NCI-H2107 treated with DMSO at 0.1 percent for 48 hours (cell line): ENCODE measurements at regions not wholly inside any gene's neighbourhood (a gene's known extent, or its start where the extent isn't known, plus 50 kb on each side); places are given as distances from the start of the nearest gene placed in this dataset.
"Not testable (repeated sequence)": the region's sequence is repeated elsewhere in the genome, so short reads cannot be mapped to it uniquely, and the experiment has no call there.

Source experiments
- DNase-seq: peaks from one replicate; lab custom pipeline; 2025; ENCODE audit not compliant: unreplicated experiment; lab: John Stamatoyannopoulos, UW

DNA sequence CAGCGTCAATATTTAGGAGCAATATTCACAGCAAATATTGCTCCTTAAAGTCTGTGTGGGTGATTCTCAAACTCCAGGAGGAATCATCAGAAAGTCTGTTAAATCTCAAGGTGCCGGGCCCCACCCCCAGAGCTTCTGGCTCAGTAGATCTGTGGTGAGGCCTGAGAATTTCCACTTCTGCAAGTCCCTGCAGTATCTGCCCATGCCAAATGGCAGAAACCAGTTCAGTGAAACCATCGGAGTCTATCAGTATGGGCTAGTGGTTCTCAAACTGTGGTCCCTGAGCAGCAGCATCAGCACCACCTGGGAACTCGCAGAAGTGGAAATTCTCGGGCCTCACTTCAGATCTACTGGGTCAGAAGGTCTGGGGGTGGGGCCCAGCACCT, 202.9 kb downstream of the SLC4A3 start:
- no peak for DNase-seq

DNA sequence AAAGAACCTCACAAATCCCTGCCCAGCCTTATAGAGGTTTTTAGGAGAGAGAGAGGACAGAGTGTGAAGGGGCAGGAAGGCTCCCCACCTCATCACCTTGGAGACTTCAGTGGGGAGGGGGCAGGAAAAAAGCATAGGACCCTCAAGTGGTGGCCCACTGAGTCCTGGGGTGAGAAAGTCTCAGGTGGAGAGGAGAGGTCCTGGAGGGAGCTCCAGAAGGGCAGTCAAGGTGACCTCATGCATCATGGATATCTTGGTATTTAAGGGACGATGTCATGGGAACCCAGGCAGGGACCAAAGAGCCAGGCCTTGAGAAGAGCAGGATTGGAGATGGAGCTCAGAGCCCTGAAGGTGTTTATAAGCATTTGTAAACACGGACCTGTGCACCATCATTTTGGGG, 204.5 kb downstream of the SLC4A3 start:
- DNase-seq, result no peak

DNA sequence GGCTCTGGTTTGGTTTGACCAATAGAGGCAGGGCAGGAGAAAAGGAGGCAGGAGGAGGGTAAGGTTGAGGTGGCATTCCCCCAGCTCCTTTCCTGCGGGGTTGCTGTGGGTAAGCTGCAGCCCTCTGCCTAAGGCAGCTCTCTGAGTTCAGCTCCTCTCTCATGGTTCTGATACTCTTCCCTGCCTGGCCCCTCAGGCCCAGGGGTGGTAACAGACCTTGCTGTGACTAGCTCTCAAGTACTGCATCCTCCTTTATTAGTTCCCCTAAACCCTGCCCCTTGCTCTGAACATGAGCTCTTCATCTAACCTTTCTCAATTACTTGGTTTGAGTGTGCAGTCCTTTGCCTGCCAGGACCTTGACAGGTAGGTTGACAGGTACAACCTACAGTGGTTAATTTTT, 205.5 kb downstream of the SLC4A3 start:
- no peak for DNase-seq

DNA sequence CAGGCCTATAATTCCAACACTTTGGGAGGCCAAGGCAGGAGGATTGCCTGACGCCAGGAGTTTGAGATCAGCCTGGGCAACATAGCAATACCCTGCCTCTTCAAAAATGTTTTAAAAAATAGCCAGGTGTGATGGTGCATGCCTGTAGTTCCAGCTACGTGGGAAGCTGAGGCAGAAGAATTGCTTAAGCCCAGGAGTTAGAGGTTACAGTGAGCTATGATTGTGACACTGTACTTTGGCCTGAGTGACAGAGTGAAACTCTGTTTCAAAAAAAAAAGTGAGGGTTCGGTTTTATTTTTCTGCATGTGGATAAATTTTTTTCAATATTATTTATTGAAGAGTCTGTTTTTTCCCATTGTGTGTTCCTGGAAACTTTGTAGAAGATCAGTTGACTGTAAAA, 208.1 kb downstream of the SLC4A3 start:
- DNase-seq, result no peak

DNA sequence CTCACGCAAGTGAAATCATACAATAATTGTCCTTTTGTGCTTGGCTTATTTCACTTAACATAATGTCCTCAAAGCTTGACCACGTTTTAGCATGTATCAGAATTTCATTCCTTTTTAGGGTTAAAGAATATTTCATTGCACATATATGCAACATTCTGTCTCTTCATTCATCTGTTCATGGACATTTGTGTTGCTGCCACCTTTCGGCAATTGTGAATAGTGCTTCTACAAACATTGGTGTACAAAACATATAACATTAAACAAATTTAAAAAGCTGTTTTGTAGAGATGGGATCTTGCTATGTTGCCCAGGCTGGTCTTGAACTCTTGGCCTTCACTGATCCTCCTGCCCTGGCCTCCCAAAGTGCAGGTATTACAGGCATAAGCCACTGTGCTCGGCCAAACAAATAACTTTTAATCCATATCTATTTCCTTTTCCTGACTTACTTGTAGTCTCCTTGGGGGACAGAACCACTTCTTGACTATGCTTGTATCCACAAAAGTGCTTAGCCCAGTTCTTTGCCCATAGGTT, 209.3 kb downstream of the SLC4A3 start:
- no peak for DNase-seq

DNA sequence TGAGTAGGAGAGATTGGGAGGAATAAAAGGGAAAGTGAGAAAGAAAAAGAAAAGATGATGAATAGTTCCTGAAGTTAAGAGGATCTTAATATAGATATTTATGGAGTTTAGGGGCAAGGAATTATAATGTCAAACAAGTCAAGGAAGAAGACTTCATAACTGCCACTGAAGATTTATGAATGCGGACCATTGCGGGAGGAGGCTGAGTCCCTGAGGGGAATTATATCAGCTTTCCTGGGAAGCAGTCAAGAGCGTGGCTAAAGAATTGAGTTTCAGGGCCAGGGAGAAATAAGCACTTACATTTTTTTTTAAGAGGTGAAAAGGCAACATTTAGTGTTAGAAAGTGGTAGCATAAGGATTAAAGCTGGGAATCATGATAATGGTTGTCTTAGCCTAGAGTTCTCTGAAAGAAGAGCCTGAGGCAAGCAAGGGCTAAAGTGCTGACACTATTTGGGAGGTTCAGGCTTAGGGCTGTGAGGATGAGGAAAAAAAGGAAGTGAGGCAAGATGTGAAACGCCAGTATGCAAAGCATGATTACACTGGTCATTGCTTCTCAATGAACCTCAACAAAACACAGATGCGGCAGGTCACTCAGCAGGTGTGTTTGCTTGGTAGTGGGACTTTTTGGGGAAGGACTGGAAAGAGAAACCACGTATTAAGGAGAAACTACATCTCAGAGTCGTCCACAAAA, 217.1 kb downstream of the SLC4A3 start:
- DNase-seq, result no peak

DNA sequence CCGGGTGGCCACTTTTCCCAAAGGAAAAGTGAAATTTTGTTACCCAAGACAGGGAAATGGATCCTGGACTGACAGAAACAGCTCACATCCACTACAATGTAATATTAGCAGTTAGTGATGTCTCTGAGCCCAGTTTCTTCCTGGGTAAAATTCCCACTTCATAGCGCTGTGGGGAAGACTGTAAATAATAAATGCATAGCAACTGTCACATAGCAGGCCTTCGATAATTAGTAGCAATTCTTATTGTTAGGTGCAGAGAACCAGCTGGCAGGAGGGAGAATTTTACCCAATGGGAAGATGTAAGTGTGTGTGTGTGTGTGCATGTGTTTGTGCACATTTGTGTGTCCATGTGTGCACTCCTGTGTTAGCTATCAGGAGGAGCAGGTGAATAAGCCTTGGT, 221.5 kb downstream of the SLC4A3 start:
- DNase-seq, result no peak

DNA sequence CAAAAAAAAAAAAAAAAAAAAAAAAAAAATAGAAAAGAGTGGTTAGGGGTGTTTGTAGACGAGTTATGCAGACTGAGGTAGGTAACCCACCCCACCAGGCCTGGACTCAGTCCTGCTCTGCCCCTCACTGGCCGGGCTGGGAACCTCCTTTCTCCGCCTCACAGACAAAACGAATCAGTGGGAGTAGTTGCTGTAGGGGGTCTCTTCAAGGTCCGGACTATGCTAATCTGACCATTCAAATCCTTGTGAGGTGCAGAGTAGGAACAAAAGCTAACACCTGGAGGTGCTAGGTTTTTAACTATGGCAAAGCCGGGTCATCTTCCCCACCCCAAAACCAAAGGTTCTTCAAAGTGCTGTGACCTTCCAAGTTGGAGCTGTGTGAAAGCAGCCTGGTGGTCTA, 223.7 kb downstream of the SLC4A3 start:
- no peak for DNase-seq

DNA sequence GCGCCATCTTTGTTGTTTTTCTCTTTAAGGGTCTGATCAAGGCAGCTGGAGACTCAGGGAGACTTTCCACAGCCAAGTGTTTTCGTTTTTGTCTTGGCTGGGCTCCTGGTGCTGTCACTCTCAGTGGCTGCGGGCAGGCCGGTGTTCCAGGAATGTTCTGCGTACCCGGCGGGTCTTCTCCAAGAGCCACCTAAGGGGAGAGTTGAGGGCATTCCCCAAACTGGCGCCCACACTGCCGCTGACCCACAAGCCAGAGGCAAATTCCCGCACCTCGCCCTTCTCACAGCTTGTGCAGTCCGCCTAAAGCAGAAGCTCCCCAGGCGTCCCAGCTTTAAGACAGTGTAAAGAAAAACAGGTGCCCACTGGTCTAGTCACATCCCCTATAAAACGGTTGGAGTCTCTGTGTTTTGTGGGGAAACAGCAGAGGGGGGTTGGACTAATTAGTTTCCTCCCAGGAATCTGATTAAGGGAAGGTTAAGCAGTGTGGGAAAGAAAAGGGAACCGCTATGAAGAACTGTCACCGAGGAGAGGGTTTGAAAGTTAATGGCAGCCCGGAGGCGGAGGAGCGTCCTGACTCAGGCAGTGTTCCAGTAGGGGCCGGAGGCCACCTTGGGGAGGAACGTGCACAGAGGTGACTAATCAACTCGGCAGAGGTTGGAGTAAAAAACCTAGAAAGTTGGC, 224.5 kb downstream of the SLC4A3 start:
- DNase-seq, result no peak

DNA sequence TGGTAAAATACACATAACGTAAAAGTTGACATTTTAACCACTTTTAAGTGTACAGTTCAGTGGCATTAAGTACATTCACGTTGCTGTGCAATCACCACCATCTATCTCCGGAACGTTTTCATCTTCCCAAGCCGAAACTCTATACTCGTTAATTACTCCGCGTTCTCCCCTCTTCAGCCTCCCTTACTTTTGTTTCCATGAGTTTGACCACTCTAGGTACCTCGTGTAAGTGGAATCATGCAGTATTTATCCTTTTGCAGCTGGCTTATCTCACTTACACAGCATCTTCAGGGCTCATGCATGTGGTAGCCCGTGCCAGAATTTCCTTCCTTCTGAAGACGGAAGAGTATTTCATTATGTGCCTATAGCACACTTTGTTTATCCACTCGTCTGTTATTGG, 225.2 kb downstream of the SLC4A3 start:
- DNase-seq, result peak; percentile 13

DNA sequence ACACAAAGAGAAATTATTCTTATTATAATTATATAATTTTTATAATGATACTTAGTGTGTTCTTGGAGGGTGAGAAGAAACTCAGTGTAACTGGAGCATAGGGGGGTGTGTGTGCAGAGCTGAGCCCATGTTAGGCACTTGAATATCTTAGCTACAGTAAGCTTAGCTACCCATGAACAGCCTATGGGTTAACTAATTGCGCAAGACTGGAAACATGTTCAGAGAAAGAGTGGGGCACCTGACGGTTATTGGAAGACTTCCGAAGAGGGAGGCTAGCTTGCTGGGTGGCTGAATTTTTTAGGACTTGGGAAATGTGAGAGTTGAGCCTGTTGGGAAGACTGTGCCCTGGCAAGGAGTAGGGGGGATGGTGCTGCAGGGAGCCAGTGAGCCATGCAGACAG, 229.2 kb downstream of the SLC4A3 start:
- no peak for DNase-seq

DNA sequence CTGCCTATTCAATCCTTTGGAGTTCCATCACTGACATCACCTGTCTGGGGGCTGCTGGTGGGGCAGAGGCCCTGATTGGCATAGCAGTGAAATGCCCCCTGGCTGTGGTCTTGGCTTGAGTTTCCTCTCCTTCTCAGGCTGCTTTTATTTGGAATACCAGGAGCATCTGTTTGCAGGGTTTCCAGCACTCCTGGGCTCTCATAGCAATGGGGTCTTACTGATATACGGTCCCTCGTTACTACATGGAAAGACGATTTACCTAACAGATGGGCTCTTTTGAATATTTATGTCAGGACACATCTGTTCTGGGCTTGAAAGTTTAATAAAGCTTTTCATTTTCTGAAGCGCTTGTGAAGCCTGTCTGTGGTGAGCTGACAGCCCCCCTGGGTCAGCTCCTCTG, 230.3 kb downstream of the SLC4A3 start:
- DNase-seq, result no peak

DNA sequence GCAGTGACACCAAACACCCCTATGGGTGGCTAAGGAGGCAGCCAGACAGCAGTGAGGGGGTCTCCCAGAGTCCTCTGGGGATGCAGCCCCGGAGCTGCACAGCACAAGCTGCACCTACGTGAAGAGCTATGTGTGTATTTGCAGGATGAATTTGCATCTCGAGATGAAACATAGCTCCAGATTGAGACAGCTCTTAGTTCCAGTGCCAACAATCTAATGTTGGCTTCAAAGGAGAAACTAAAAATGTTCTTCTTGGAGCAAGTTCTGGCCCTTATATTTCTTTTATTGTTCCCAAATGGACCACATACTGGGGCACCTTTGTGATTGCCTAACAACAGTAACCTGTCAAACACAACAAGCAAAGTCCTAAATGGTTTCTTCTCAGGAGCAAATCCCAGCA, 233.9 kb downstream of the SLC4A3 start:
- DNase-seq, result no peak

DNA sequence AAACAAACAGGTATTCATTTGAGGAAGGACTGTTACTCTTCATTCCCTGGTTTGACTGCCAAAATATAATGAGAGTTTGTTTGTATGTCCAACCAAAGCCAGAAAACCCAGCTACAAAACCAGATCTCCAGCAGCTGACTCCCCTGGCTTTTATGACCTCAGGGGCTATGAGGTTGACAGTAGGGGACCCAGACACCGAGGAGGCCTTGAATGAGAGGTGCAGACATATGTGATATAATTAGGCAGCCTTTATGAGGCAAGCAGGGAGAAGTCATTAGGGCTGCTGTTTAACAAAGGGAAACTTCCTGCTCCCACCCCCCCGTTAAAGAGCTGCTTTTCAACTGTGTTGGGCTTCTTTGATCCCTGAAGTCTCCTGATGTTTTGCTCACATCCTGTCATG, 236.7 kb downstream of the SLC4A3 start:
- no peak for DNase-seq

DNA sequence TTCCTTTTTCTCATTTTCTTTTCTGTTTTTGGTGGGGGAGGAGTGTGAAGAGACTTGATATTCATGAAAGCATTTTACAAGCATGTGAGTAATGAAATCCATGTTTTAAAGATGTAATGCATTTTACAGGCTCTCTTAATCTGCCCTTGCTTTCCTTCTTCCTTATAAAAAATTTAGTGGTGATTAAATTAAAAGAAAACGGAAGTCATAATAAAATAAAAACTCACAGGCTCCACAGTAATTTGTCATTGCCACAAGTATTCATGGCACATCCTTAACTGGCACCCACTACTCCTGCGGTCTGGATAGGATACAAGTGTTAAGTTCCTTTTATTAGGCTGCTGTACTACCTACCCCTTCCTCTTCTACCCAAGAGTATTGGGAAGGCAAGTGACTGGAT, 241.2 kb downstream of the SLC4A3 start:
- no peak for DNase-seq

DNA sequence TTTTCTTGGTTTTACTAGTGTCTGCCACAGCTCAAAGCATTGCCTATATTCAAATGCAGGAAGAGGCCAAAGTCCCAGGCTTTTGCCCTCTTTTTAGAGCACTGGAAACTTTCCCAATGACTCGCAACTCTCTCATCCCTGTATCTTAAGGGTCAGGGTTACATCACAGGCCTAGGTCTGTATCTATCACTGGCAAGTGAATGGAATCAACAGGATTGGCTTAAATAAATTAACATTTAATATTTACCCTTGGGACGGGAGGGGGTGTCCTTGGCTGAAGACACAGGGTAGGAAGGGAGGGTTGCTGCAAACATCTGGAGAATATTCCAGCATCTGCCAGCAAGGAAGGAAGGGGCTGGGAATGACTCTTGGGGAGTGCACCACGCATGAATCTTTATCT, 242.6 kb downstream of the SLC4A3 start:
- DNase-seq, result no peak

DNA sequence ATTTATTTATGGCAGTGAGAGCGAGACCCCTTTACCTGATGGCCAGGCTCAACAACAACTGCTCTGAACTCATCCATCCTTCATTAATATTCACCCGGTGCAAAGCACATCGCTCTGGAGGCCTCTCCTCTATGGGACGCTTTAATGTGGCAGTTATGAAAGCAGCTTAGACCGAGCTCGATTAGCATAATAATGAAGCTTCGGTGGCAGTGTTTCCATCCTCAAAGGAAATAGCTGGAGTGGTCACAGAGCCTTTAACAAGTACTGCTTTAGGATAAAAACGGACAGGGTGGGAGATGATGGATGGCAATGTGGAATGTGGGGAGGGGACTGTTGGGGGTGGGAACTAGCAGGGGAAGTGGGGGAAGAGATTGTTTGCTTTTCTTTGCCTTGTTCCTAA, 243.9 kb downstream of the SLC4A3 start:
- DNase-seq, result no peak

DNA sequence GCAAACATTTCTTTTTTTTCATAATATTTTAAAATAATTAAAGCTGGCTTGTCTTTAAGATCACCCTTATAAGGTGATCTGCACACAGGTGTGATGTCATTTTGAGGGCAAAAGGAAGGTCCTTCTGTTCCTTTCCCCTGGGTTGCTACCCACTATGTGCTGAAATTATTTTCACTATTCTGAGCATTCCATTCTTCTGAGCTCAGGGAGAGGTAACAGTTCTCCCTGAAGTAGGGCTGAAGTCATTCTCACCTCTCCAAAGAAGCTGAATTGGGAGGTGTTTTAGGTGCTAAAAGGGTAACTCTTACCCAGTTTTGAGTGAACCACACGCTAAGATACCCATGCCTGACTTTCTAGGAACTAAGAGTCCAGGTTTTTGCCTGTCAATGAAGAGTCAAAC, 247.6 kb downstream of the SLC4A3 start:
- no peak for DNase-seq

DNA sequence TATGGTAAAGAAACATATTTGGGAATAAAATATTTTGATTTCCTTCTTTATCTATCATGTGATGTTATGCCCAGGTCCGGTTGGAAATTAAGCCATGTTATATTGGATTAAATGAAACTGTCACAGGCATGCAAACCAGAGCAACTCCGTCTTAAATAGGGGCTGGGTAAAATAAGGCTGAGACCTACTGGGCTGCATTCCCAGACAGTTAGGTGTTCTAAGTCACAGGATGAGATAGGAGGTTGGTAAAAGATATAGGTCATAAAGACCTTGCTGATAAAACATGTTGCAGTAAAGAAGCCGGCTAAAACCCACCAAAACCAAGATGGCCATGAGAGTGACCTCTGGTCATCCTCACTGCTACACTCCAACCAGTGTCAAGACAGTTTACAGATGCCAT, 248.6 kb downstream of the SLC4A3 start:
- DNase-seq, result not testable (repeated sequence)

DNA sequence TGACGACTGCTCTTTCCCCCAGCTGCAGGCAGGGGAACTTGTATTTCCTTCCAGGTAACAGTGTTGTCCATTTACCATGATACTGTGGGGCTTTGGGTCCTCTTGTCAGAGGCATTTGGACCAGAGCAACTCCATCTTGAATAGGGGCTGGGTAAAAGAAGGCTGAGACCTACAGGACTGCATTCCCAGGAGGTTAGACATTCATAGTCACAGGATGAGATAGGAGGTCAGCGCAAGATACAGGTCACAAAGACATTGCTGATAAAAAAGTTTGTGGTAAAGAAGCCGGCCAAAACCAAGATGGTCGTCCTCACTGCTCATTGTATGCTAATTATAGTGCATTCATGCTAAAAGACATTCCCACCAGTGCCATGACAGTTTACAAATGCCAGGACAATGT, 249.5 kb downstream of the SLC4A3 start:
- no peak for DNase-seq

DNA sequence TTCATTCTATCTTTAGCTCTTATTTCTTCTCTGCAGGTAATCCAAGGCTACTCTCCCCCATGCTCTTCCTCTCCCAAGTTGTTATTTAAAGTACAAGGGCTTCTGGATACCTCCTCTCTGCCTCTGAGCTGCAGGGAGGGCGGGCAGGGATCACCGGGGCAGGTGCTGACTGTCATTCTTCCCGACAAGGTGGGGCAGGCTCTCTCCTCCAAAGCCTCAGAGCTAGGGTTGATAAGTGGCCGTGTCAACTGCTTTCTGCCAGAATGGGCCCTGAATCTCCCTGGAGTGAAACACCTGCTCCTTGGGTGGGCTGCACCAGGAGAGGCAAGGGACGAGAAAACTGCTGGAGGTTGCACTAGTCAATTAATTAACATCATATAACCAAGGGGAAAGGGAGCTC, 250.3 kb downstream of the SLC4A3 start:
- no peak for DNase-seq

DNA sequence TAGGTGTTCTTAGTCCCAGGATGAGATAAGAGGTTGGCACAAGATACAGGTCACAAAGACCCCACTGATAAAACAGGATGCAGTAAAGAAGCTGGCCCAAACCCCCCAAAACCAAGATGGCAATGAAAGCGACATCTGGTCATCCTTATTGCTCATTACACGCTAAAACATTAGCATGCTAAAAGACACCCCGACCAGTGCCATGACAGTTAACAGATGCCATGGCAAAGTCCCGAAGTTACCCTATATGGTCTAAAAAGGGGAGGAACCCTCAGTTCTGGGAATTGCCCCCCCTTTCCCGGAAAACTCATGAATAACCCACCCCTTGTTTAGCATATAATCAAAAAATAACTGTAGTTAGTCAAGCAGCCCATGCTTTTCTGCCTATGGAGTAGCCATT, 251.1 kb downstream of the SLC4A3 start:
- DNase-seq, result no peak

DNA sequence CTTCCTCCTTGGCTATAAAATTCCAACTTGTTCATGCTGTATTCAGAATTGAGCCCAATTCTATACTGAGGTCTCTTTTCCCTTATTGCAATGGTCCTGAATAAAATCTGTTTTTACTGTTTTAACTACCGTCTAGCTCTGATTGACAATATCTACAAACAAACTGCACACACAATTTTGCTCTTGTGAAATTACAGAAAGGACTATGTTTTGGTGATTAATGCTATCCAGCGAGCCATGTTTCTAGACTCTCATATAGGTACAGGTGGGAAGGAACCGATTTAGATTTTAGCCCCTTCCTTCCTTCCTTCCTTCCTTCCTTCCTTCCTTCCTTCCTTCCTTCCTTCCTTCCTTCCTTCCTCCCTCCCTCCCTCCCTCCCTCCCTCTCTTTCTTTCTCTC, 254.4 kb downstream of the SLC4A3 start:
- no peak for DNase-seq
